PFSK-1 (cell line): ENCODE measurements at regions not wholly inside any gene's neighbourhood (a gene's known extent, or its start where the extent isn't known, plus 50 kb on each side); places are given as distances from the start of the nearest gene placed in this dataset.

Experiments
- FOXP2 ChIP-seq: optimal IDR thresholded peaks from 2 replicates; pipeline ENCODE3; 2011; ENCODE audit warnings: borderline replicate concordance, control low read depth, inconsistent platforms; ENCODE audit not compliant: insufficient read depth; ENCODE audit errors: extremely low read length, extremely low read depth
- POLR2AphosphoS5 ChIP-seq: IDR thresholded peaks from 2 replicates; pipeline ENCODE4 v1.6.1; 2012; ENCODE audit warnings: low read depth, mild to moderate bottlenecking, control low read depth, low read length, moderate library complexity
- REST ChIP-seq, 2 experiments: IDR thresholded peaks; 2 replicates each; pipeline versions ENCODE4 v1.6.1 to v1.8.0; 2011 to 2012; ENCODE audit warnings: low read depth in 2 of 2, low read length in 2 of 2, control low read depth in 1 of 2, inconsistent platforms in 1 of 2, mild to moderate bottlenecking in 1 of 2, moderate library complexity in 1 of 2; ENCODE audit not compliant: insufficient read depth in 1 of 2
- SIN3A ChIP-seq: IDR thresholded peaks from 2 replicates; pipeline ENCODE4 v1.6.1; 2012; ENCODE audit warnings: mild to moderate bottlenecking, low read length, moderate library complexity, borderline replicate concordance; ENCODE audit not compliant: insufficient read depth
- TAF1 ChIP-seq: IDR thresholded peaks from 2 replicates; pipeline ENCODE4 v1.6.1; 2012; ENCODE audit warnings: low read length, control low read depth, borderline replicate concordance; ENCODE audit not compliant: insufficient read depth

- TF ChIP-seq REST (IDR thresholded peaks at IDR 0.05; ENCODE audit: insufficient read depth in 1 of 2, low read depth in 2 of 2, low read length in 2 of 2) (no peak), SIN3A (no peak), FOXP2 (no peak), TAF1 (no peak)
These were observed 762.2 kb downstream of the EFNB2 start for GRCh38 chr13:105773241-105773640.

- no peak for TF ChIP-seq POLR2AphosphoS5
- TF ChIP-seq REST (IDR thresholded peaks at IDR 0.05; ENCODE audit: insufficient read depth in 1 of 2, low read depth in 2 of 2, low read length in 2 of 2) = no peak
- TF ChIP-seq TAF1 = no peak
- TF ChIP-seq SIN3A = no peak
- TF ChIP-seq FOXP2 = no peak
These were observed 771.0 kb downstream of the EFNB2 start for GRCh38 chr13:105764486-105764885.

- no peak for TF ChIP-seq TAF1
- no peak for TF ChIP-seq SIN3A
- TF ChIP-seq FOXP2 = no peak
- no peak for TF ChIP-seq REST (IDR thresholded peaks at IDR 0.05; ENCODE audit: insufficient read depth in 1 of 2, low read depth in 2 of 2, low read length in 2 of 2)
- no peak for TF ChIP-seq POLR2AphosphoS5
These were observed 771.6 kb downstream of the EFNB2 start for GRCh38 chr13:105763851-105764250.

- TF ChIP-seq POLR2AphosphoS5 (no peak), FOXP2 (no peak), TAF1 (no peak)
These were observed 773.4 kb downstream of the EFNB2 start for GRCh38 chr13:105762096-105762495.

GRCh38 chr13:105758918-105759860 lies 776.3 kb downstream of the EFNB2 start:
- no peak for TF ChIP-seq REST (IDR thresholded peaks at IDR 0.05; ENCODE audit: insufficient read depth in 1 of 2, low read depth in 2 of 2, low read length in 2 of 2)
- no peak for TF ChIP-seq SIN3A
